GM13976 (cell line): ENCODE measurements at regions not wholly inside any gene's neighbourhood (a gene's known extent, or its start where the extent isn't known, plus 50 kb on each side); places are given as distances from the start of the nearest gene placed in this dataset.
"Not testable (repeated sequence)": the region's sequence is repeated elsewhere in the genome, so short reads cannot be mapped to it uniquely, and the experiment has no call there.

Experiments
- DNase-seq: peaks from one replicate; pipeline ENCODE4 v3.0.0; 2012; ENCODE audit warnings: low spot score
- in situ Hi-C: fragments of 300-500 bp; cut with MboI; formaldehyde crosslinking; loops from one replicate; pipeline ENCODE4 v1.12.0; 2022; ENCODE audit warnings: low sequenced_read_pairs, mixed read lengths, inconsistent platforms; ENCODE audit not compliant: unreplicated experiment
- TF ChIP-seq, protein P1 (sequence below): IDR thresholded peaks from 2 replicates; pipeline ENCODE4 v1.5.1; 2012; ENCODE audit warnings: borderline replicate concordance, mild to moderate bottlenecking; ENCODE audit not compliant: insufficient read depth; ENCODE audit errors: extremely low read depth, missing control alignments, control extremely low read depth

DNA sequence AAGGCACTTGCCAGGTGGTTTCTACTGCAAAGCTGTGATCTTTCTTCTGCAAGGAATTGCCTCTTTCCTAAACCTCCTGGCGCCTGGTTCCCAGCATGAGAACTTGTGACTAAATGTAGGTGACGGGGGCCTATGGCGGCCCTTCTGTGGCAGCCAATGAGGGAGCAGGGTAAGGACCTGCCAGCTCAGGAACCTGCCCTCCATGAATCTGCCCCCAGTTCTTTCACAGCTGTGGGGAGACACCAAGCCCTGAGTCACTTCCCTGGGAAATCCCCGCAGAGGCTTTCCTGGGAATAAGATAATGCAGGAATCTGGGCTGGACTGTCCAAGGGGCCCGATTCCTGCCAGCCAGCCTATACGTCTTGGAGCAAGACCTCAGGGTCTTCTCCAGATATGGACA lies 56.7 kb upstream of the CTNNA1 start:
- TF ChIP-seq, protein P1, sequence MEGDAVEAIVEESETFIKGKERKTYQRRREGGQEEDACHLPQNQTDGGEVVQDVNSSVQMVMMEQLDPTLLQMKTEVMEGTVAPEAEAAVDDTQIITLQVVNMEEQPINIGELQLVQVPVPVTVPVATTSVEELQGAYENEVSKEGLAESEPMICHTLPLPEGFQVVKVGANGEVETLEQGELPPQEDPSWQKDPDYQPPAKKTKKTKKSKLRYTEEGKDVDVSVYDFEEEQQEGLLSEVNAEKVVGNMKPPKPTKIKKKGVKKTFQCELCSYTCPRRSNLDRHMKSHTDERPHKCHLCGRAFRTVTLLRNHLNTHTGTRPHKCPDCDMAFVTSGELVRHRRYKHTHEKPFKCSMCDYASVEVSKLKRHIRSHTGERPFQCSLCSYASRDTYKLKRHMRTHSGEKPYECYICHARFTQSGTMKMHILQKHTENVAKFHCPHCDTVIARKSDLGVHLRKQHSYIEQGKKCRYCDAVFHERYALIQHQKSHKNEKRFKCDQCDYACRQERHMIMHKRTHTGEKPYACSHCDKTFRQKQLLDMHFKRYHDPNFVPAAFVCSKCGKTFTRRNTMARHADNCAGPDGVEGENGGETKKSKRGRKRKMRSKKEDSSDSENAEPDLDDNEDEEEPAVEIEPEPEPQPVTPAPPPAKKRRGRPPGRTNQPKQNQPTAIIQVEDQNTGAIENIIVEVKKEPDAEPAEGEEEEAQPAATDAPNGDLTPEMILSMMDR: no peak
- in situ Hi-C loops: no loop called here
- no peak for DNase-seq

- in situ Hi-C loops: no loop called here
- TF ChIP-seq, protein P1: no peak
- no peak for DNase-seq
These were observed 57.4 kb upstream of the CTNNA1 start for GRCh38 chr5:138695781-138696180.

DNA sequence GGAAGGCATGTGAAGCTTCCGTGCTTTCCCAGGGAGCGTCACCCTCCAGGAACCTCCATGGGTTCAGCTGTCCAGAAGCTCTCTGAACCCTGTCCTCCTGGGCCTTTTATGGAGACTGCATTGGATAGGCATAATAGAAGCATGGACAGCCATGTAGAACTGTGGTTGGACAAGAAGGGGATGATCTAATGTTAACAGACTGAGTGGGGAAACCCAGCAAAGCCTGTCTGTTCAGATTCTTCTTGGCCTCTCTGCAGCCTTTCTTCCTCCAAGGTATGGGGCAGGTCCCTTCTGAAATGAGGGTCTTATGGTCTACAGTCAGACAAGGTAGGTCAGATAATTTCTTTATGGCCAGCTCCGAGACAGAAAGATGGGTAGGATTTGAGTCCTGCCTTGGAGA lies 59.1 kb upstream of the CTNNA1 start:
- no peak for DNase-seq
- TF ChIP-seq, protein P1: no peak
- in situ Hi-C loops: no loop called here

- in situ Hi-C loops: no loop called here
- TF ChIP-seq, protein P1: no peak
- no peak for DNase-seq
These were observed 60.9 kb upstream of the CTNNA1 start for GRCh38 chr5:138692370-138692769.

GRCh38 chr5:138686668-138687067 lies 66.6 kb upstream of the CTNNA1 start:
- DNase-seq: no peak
- TF ChIP-seq, protein P1: no peak
- in situ Hi-C loops: no loop called here

DNA sequence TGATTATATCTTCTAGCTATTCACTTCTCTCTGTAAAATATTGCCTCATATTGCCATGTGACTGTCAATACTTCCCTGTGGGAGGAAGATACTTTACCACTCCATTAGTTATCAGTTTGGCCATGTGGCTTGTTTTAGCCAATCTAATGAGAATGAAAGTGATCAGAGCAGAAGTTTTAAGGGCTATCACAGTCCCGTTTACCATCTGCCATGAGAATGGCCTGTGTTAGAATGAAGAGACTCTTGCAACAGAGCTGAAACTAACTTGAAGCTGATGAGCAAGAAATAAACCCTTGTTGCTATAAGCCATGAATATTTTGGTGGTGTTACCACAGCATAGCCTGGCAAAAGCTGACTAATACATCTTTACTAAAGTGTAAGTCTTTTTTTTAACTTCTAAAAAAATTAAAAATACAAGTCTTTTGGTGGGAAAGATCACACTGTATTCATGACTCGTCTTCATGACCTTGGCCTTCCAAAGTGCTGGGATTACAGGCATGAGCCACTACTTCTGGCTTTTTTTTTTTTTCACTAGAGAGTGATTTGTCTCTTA lies 68.0 kb upstream of the CTNNA1 start:
- in situ Hi-C loops: no loop called here
- DNase-seq: no peak
- TF ChIP-seq, protein P1: no peak

GRCh38 chr5:138682462-138682861 lies 70.8 kb upstream of the CTNNA1 start:
- DNase-seq, in situ Hi-C loops: not testable (repeated sequence)

DNA sequence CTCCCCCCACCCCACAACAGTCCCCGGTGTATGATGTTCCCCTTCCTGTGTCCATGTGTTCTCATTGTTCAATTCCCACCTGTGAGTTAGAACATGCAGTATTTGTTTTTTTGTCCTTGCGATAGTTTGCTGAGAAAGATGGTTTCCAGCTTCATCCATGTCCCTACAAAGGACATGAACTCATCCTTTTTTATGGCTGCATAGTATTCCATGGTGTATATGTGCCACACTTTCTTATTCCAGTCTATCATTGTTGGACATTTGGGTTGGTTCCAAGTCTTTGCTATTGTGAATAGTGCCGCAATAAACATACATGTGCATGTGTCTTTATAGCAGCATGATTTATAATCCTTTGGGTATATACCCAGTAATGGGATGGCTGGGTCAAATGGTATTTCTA lies 74.4 kb upstream of the CTNNA1 start:
- in situ Hi-C loops, DNase-seq: not testable (repeated sequence)
